Uterus (tissue), 2 donors: ENCODE measurements at regions not wholly inside any gene's neighbourhood (a gene's known extent, or its start where the extent isn't known, plus 50 kb on each side); places are given as distances from the start of the nearest gene placed in this dataset.

Experiments used
- POLR2A ChIP-seq, 2 donors: fragments of 450-650 bp; IDR thresholded peaks; one replicate each; pipeline ENCODE4 v1.6.1; 2016; ENCODE audit warnings: antibody characterized with exemption in 2 of 2, mild to moderate bottlenecking in 1 of 2, moderate library complexity in 1 of 2
- TF ChIP-seq, protein P1 (sequence below), 4 experiments: fragments of 200-600 bp in 2 of 4; fragments of 450-650 bp in 2 of 4; sonication (generic) in 2 of 4; IDR thresholded peaks; one replicate each; pipeline ENCODE4 v1.5.1; 2016 to 2019; ENCODE audit warnings: antibody characterized with exemption in 4 of 4, mild to moderate bottlenecking in 2 of 4, moderate library complexity in 1 of 4

- TF ChIP-seq POLR2A (IDR thresholded peaks at IDR 0.05): no peak
- TF ChIP-seq, protein P1, sequence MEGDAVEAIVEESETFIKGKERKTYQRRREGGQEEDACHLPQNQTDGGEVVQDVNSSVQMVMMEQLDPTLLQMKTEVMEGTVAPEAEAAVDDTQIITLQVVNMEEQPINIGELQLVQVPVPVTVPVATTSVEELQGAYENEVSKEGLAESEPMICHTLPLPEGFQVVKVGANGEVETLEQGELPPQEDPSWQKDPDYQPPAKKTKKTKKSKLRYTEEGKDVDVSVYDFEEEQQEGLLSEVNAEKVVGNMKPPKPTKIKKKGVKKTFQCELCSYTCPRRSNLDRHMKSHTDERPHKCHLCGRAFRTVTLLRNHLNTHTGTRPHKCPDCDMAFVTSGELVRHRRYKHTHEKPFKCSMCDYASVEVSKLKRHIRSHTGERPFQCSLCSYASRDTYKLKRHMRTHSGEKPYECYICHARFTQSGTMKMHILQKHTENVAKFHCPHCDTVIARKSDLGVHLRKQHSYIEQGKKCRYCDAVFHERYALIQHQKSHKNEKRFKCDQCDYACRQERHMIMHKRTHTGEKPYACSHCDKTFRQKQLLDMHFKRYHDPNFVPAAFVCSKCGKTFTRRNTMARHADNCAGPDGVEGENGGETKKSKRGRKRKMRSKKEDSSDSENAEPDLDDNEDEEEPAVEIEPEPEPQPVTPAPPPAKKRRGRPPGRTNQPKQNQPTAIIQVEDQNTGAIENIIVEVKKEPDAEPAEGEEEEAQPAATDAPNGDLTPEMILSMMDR (IDR thresholded peaks at IDR 0.05): no peak
These were observed 471.8 kb upstream of the RUNX1 start for GRCh38 chr21:35520856-35521255.
